A673 (cell line): ENCODE measurements at regions not wholly inside any gene's neighbourhood (a gene's known extent, or its start where the extent isn't known, plus 50 kb on each side); places are given as distances from the start of the nearest gene placed in this dataset.
"Not testable (repeated sequence)": the region's sequence is repeated elsewhere in the genome, so short reads cannot be mapped to it uniquely, and the experiment has no call there.

Experiments used
- BruUV-seq: library from RNA; stranded (reverse); fragments of 400-500 nt; replicated peaks from 2 replicates; lab custom pipeline; 2021; lab: Mats Ljungman, UMichigan
- CTCF ChIA-PET: fragments of 300-600 bp; sonication (Branson Sonifier 250); formaldehyde crosslinking; loops from one replicate; lab custom pipeline; 2022; ENCODE audit warnings: antibody characterized with exemption; lab: Charles Lee
- POLR2A ChIA-PET: fragments of 300-600 bp; sonication (Branson Sonifier 250); formaldehyde crosslinking; loops from one replicate; lab custom pipeline; 2022; ENCODE audit warnings: antibody characterized with exemption; ENCODE audit not compliant: low non-redundant PET; lab: Charles Lee
- DNase-seq: peaks from one replicate; pipeline ENCODE4 v3.0.0-alpha.2; 2015; ENCODE audit warnings: low spot score
- H3K27ac ChIP-seq: fragments of 200-600 bp; sonication (generic); 2 replicates; pipeline ENCODE4 v1.5.1; 2016; ENCODE audit warnings: mixed run types, low read depth, mild to moderate bottlenecking, mixed read lengths, antibody characterized with exemption, low read length; ENCODE audit not compliant: poor library complexity, severe bottlenecking
- H3K27me3 ChIP-seq: fragments of 200-600 bp; sonication (generic); replicated peaks from 2 replicates; pipeline ENCODE4 v1.6.1; 2017; ENCODE audit warnings: mixed run types, low read depth, mild to moderate bottlenecking, mixed read lengths, antibody characterized with exemption, low read length; ENCODE audit not compliant: insufficient read depth, poor library complexity
- H3K36me3 ChIP-seq: fragments of 200-600 bp; sonication (generic); 2 replicates; pipeline ENCODE4 v1.6.1; 2016; ENCODE audit warnings: mixed run types, mild to moderate bottlenecking, mixed read lengths, antibody characterized with exemption, low read length; ENCODE audit not compliant: insufficient read depth, poor library complexity, severe bottlenecking
- H3K4me1 ChIP-seq: fragments of 200-600 bp; sonication (generic); 2 replicates; pipeline ENCODE4 v1.6.1; 2017; ENCODE audit warnings: mixed run types, mild to moderate bottlenecking, mixed read lengths, antibody characterized with exemption, low read length; ENCODE audit not compliant: insufficient read depth, poor library complexity, severe bottlenecking
- H3K4me3 ChIP-seq: fragments of 200-600 bp; sonication (generic); 2 replicates; pipeline ENCODE4 v1.5.1; 2016; ENCODE audit warnings: low read depth, mixed run types, mild to moderate bottlenecking, mixed read lengths, low read length; ENCODE audit not compliant: poor library complexity, severe bottlenecking
- H3K9me3 ChIP-seq: fragments of 200-600 bp; sonication (generic); 2 replicates; pipeline ENCODE4 v1.6.1; 2016; ENCODE audit warnings: mixed run types, low read depth, mild to moderate bottlenecking, mixed read lengths, antibody characterized with exemption, low read length; ENCODE audit not compliant: poor library complexity, severe bottlenecking
- CTCF ChIP-seq: fragments of 300-800, 200-600 bp; sonication (generic); conservative IDR thresholded peaks from 2 replicates; pipeline ENCODE4 v1.5.1; 2017; ENCODE audit warnings: low read depth, mild to moderate bottlenecking, antibody characterized with exemption, low read length, moderate library complexity, mixed read lengths
- EZH2 ChIP-seq: fragments of 200-600 bp; sonication (generic); IDR thresholded peaks from 2 replicates; pipeline ENCODE4 v1.6.1; 2017; ENCODE audit warnings: borderline replicate concordance, low read depth, mild to moderate bottlenecking, mixed read lengths, antibody characterized with exemption, low read length; ENCODE audit not compliant: poor library complexity, severe bottlenecking
- intact Hi-C: fragments of 100-400 bp; cut with micrococcal nuclease; formaldehyde crosslinking; loops from one replicate; pipeline ENCODE4 v1.10.0; 2022; ENCODE audit not compliant: unreplicated experiment

GRCh38 chr20:29744071-29744470, 1513.4 kb upstream of the DEFB115 start:
- Histone ChIP-seq H3K36me3 (no peaks in the 10 kb centered on the region), H3K27ac (no peak overlapping the region), H3K9me3 (peaks cover 13% of the 10 kb centered on the region), H3K4me3 (no peak overlapping the region), H3K4me1 (no peaks in the 10 kb centered on the region), H3K27me3 (no peaks in the 10 kb centered on the region)
- ChIA-PET CTCF (no interaction called here), POLR2A (no interaction called here)
- no peak for TF ChIP-seq CTCF
- TF ChIP-seq EZH2, result no peak
- no peak for DNase-seq
- no TSS peak for BruUV-seq
- intact Hi-C loops, result no loop called here

GRCh38 chr20:29745534-29746245, 1511.8 kb upstream of the DEFB115 start:
- BruUV-seq, DNase-seq, intact Hi-C loops, POLR2A ChIA-PET, H3K36me3 ChIP-seq, H3K4me3 ChIP-seq, CTCF ChIA-PET, H3K27me3 ChIP-seq, H3K27ac ChIP-seq, H3K4me1 ChIP-seq: not testable (repeated sequence)
- peaks cover 11% of the 10 kb centered on the region for H3K9me3 ChIP-seq

GRCh38 chr20:29750268-29750899, 1507.1 kb upstream of the DEFB115 start:
- Histone ChIP-seq H3K36me3 (no peaks in the 10 kb centered on the region), H3K4me3 (no peak overlapping the region), H3K27ac (no peak overlapping the region), H3K4me1 (no peaks in the 10 kb centered on the region), H3K9me3 (no peaks in the 10 kb centered on the region), H3K27me3 (no peaks in the 10 kb centered on the region)
- BruUV-seq, result no TSS peak
- no peak for TF ChIP-seq EZH2
- no peak for TF ChIP-seq CTCF
- no peak for DNase-seq
- intact Hi-C loops, result no loop called here
- POLR2A ChIA-PET, result no interaction called here
- CTCF ChIA-PET, result no interaction called here

- H3K9me3 ChIP-seq, H3K36me3 ChIP-seq, CTCF ChIA-PET, H3K27me3 ChIP-seq, H3K27ac ChIP-seq, POLR2A ChIA-PET, BruUV-seq, H3K4me1 ChIP-seq, DNase-seq, H3K4me3 ChIP-seq, intact Hi-C loops: not testable (repeated sequence)
These were observed 1504.6 kb upstream of the DEFB115 start for GRCh38 chr20:29752644-29753425.

GRCh38 chr20:29753426-29753746, 1504.1 kb upstream of the DEFB115 start:
- H3K4me3 ChIP-seq, H3K4me1 ChIP-seq, H3K36me3 ChIP-seq, POLR2A ChIA-PET, DNase-seq, CTCF ChIA-PET, H3K27ac ChIP-seq, H3K9me3 ChIP-seq, BruUV-seq, intact Hi-C loops, H3K27me3 ChIP-seq: not testable (repeated sequence)
